HCT116 (cell line): ENCODE measurements at regions not wholly inside any gene's neighbourhood (a gene's known extent, or its start where the extent isn't known, plus 50 kb on each side); places are given as distances from the start of the nearest gene placed in this dataset.

Experiments
- ATAC-seq: fragments of 200-7000 bp; cut with Tn5 transposase; 2 replicates; pipeline ENCODE4 v1.9.1; 2020; ENCODE audit warnings: mild to moderate bottlenecking, moderate library complexity
- BruUV-seq: library from RNA; stranded (reverse); fragments of 400-500 nt; replicated peaks from 2 replicates; lab custom pipeline; 2021; lab: Mats Ljungman, UMichigan
- CTCF ChIA-PET: fragments of 300-600 bp; sonication (Branson Sonifier 250); formaldehyde crosslinking; loops from one replicate; lab custom pipeline; 2021; ENCODE audit warnings: antibody characterized with exemption; lab: Charles Lee
- POLR2A ChIA-PET: fragments of 300-600, 350-600 bp; sonication (Branson Sonifier 250); formaldehyde crosslinking; loops from one replicate; lab custom pipeline; 2021; ENCODE audit warnings: antibody characterized with exemption; lab: Charles Lee
- RAD21 ChIA-PET, 2 experiments: fragments of 300-600 bp; sonication (Branson Sonifier 250); formaldehyde crosslinking; loops; one replicate each; lab custom pipeline; 2023; ENCODE audit warnings: low total read pairs in 2 of 2; ENCODE audit not compliant: uncharacterized antibody in 2 of 2, unreplicated experiment in 2 of 2, low non-redundant PET in 1 of 2; lab: Charles Lee
- DNase-seq: peaks from one replicate; pipeline ENCODE4 v3.0.0-alpha.2; 2010; ENCODE audit warnings: low read depth, low spot score
- H2AFZ ChIP-seq: fragments of 200-600 bp; shearing (Covaris generic), sonication (generic); 2 replicates; pipeline ENCODE4 v1.6.1; 2017; ENCODE audit warnings: low read depth, mixed run types, mixed read lengths, antibody characterized with exemption, low read length; ENCODE audit not compliant: poor library complexity, severe bottlenecking
- H3K27ac ChIP-seq: 2 replicates; pipeline ENCODE4 v1.5.1; 2012; ENCODE audit warnings: low read depth, low read length
- H3K27me3 ChIP-seq: fragments of 200-600 bp; sonication (generic); 2 replicates; pipeline ENCODE4 v1.6.1; 2016; ENCODE audit warnings: mixed run types, low read length, mixed read lengths; ENCODE audit not compliant: insufficient read depth
- H3K36me3 ChIP-seq, 2 experiments: fragments of 200-500 bp in 1 of 2; fragments of 200-600 bp in 1 of 2; sonication (Bioruptor generic) in 1 of 2; sonication (generic) in 1 of 2; 2 replicates each; pipeline versions ENCODE4 v1.5.1 to v1.6.1; 2014 to 2016; ENCODE audit warnings: low read length in 2 of 2, inconsistent platforms in 1 of 2, mixed read lengths in 1 of 2, mixed run types in 1 of 2; ENCODE audit not compliant: insufficient read depth in 2 of 2, control insufficient read depth in 1 of 2
- H3K4me1 ChIP-seq, 2 experiments: fragments of 200-600 bp in 1 of 2; sonication (generic) in 1 of 2; 2 replicates each; pipeline versions ENCODE4 v1.5.1 to v1.6.1; 2012 to 2017; ENCODE audit warnings: low read length in 2 of 2, inconsistent platforms in 1 of 2, mild to moderate bottlenecking in 1 of 2, mixed read lengths in 1 of 2, mixed run types in 1 of 2, moderate library complexity in 1 of 2; ENCODE audit not compliant: insufficient read depth in 2 of 2, control insufficient read depth in 1 of 2
- H3K4me2 ChIP-seq: fragments of 200-600 bp; sonication (generic); 2 replicates; pipeline ENCODE4 v1.6.1; 2017; ENCODE audit warnings: mixed run types, low read length, mixed read lengths
- H3K4me3 ChIP-seq, 2 experiments: fragments of 200-600 bp in 1 of 2; sonication (generic) in 1 of 2; replicated peaks in 1 of 2; 2 replicates each; pipeline ENCODE4 v1.5.1; 2011 to 2016; ENCODE audit warnings: low read length in 2 of 2, control low read depth in 1 of 2, low read depth in 1 of 2, mild to moderate bottlenecking in 1 of 2, mixed read lengths in 1 of 2, mixed run types in 1 of 2
- H3K79me2 ChIP-seq: fragments of 200-600 bp; sonication (generic); 2 replicates; pipeline ENCODE4 v1.6.1; 2017; ENCODE audit warnings: mild to moderate bottlenecking, mixed run types, low read length, moderate library complexity, mixed read lengths; ENCODE audit not compliant: insufficient read depth
- H3K9ac ChIP-seq: fragments of 200-600 bp; sonication (generic); 2 replicates; pipeline ENCODE4 v1.6.1; 2016; ENCODE audit warnings: low read length, mixed read lengths
- H3K9me2 ChIP-seq: fragments of 200-600 bp; sonication (generic), shearing (Covaris generic); 2 replicates; pipeline ENCODE4 v1.6.1; 2017; ENCODE audit warnings: mixed run types, mild to moderate bottlenecking, moderate library complexity; ENCODE audit not compliant: insufficient read depth
- H3K9me3 ChIP-seq, 2 experiments: fragments of 200-500 bp in 1 of 2; fragments of 200-600 bp in 1 of 2; sonication (Bioruptor generic) in 1 of 2; sonication (generic) in 1 of 2; 2 replicates each; pipeline ENCODE4 v1.6.1; 2014 to 2017; ENCODE audit warnings: low read length in 2 of 2, mixed read lengths in 2 of 2, inconsistent platforms in 1 of 2, low read depth in 1 of 2, mild to moderate bottlenecking in 1 of 2, mixed run types in 1 of 2, moderate library complexity in 1 of 2; ENCODE audit not compliant: control insufficient read depth in 1 of 2, insufficient read depth in 1 of 2
- H4K20me1 ChIP-seq: fragments of 200-600 bp; sonication (generic), shearing (Covaris generic); 2 replicates; pipeline ENCODE4 v1.6.1; 2017; ENCODE audit warnings: mixed run types, mild to moderate bottlenecking, moderate library complexity; ENCODE audit not compliant: insufficient read depth
- CTCF ChIP-seq, 3 experiments: fragments of 200-600 bp in 1 of 3; sonication (generic) in 1 of 3; IDR thresholded peaks in 2 of 3; conservative IDR thresholded peaks in 1 of 3; 2 replicates each; pipeline ENCODE4 v1.5.1; 2012 to 2017; ENCODE audit warnings: low read depth in 2 of 3, low read length in 2 of 3, antibody characterized with exemption in 1 of 3, borderline replicate concordance in 1 of 3, control low read depth in 1 of 3, mild to moderate bottlenecking in 1 of 3, mixed read lengths in 1 of 3, mixed run types in 1 of 3, moderate library complexity in 1 of 3; ENCODE audit not compliant: insufficient read depth in 1 of 3
- EZH2 ChIP-seq: fragments of 200-600 bp; sonication (generic); IDR thresholded peaks from 2 replicates; pipeline ENCODE4 v1.6.1; 2017; ENCODE audit warnings: antibody characterized with exemption, mixed run types
- EZH2phosphoT487 ChIP-seq: fragments of 200-600 bp; IDR thresholded peaks from 2 replicates; pipeline ENCODE4 v1.6.1; 2018; ENCODE audit warnings: antibody characterized with exemption, borderline replicate concordance
- FOSL1 ChIP-seq: IDR thresholded peaks from 2 replicates; pipeline ENCODE4 v1.6.1; 2012; ENCODE audit warnings: low read depth
- JUND ChIP-seq: IDR thresholded peaks from 2 replicates; pipeline ENCODE4 v1.6.1; 2012
- SIN3A ChIP-seq: IDR thresholded peaks from 2 replicates; pipeline ENCODE4 v1.6.1; 2012; ENCODE audit warnings: low read depth
- TCF7L2 ChIP-seq: IDR thresholded peaks from 2 replicates; pipeline ENCODE4 v1.7.0; 2011; ENCODE audit warnings: borderline replicate concordance, inconsistent platforms; ENCODE audit not compliant: insufficient read depth, insufficient read length; ENCODE audit errors: extremely low read depth
- YY1 ChIP-seq: IDR thresholded peaks from 2 replicates; pipeline ENCODE4 v1.6.1; 2011; ENCODE audit warnings: low read length, low read depth, moderate library complexity, mild to moderate bottlenecking; ENCODE audit not compliant: insufficient replicate concordance; ENCODE audit errors: extremely low read depth
- ZBTB33 ChIP-seq: IDR thresholded peaks from 2 replicates; pipeline ENCODE4 v1.6.1; 2011; ENCODE audit warnings: mild to moderate bottlenecking, low read length, moderate library complexity; ENCODE audit not compliant: insufficient replicate concordance; ENCODE audit errors: extremely low read depth
- intact Hi-C: fragments of 100-400 bp; cut with micrococcal nuclease; formaldehyde crosslinking; loops from 2 replicates; pipeline ENCODE4 v1.10.0; 2022

GRCh38 chr4:36532670-36533379 is 251.4 kb downstream of the DTHD1 start:
- RAD21 ChIA-PET, result no interaction called here
- H4K20me1 ChIP-seq, result no peaks in the 10 kb centered on the region
- no peaks in the 10 kb centered on the region for H3K9me2 ChIP-seq
- no TSS peak for BruUV-seq
- H3K9ac ChIP-seq, result no peak overlapping the region
- POLR2A ChIA-PET, result no interaction called here
- H3K79me2 ChIP-seq, result no peaks in the 10 kb centered on the region
- no peak for TF ChIP-seq TCF7L2
- no peak for TF ChIP-seq SIN3A
- no peak for TF ChIP-seq YY1
- TF ChIP-seq JUND, result no peak
- no peak for TF ChIP-seq ZBTB33
- no peak for TF ChIP-seq EZH2phosphoT487
- no peak for TF ChIP-seq EZH2
- TF ChIP-seq FOSL1, result no peak
- TF ChIP-seq CTCF (IDR thresholded peaks at IDR 0.05 in 2 of 3, conservative IDR thresholded peaks at IDR 0.05 in 1 of 3; ENCODE audit: borderline replicate concordance in 1 of 3, insufficient read depth in 1 of 3, low read depth in 2 of 3, low read length in 2 of 3), result no peak
- TF ChIP-seq, all 23 proteins: peak for 0
- no peak overlapping the region for H3K4me2 ChIP-seq
- no peaks in the 10 kb centered on the region for H3K4me1 ChIP-seq
- peaks cover 0 to 4% of the 10 kb centered on the region in 2 experiments; a peak in 2 of 4 replicates for H3K9me3 ChIP-seq
- no peaks in the 10 kb centered on the region for H3K36me3 ChIP-seq
- intact Hi-C loops, result no loop called here
- H3K4me3 ChIP-seq, result no peak overlapping the region
- no peak for DNase-seq
- CTCF ChIA-PET, result no interaction called here
- no peak overlapping the region for H3K27ac ChIP-seq
- H3K27me3 ChIP-seq, result no peaks in the 10 kb centered on the region
- no peak overlapping the region for H2AFZ ChIP-seq
- ATAC-seq, result no peak
